Calu3 (cell line): ENCODE measurements at regions not wholly inside any gene's neighbourhood (a gene's known extent, or its start where the extent isn't known, plus 50 kb on each side); places are given as distances from the start of the nearest gene placed in this dataset.
"Not testable (repeated sequence)": the region's sequence is repeated elsewhere in the genome, so short reads cannot be mapped to it uniquely, and the experiment has no call there.

Experiments
- BruUV-seq: library from RNA; stranded (reverse); fragments of 400-500 nt; replicated peaks from 2 replicates; lab custom pipeline; 2021; lab: Mats Ljungman, UMichigan
- CTCF ChIA-PET: fragments of 300-600 bp; sonication (Branson Sonifier 250); formaldehyde crosslinking; loops from one replicate; lab custom pipeline; 2022; ENCODE audit warnings: antibody characterized with exemption; lab: Charles Lee
- DNase-seq: peaks from one replicate; pipeline ENCODE4 v3.0.0; 2022
- H3K27ac Mint-ChIP-seq: one replicate; pipeline ENCODE4 v1.8.0; 2022; ENCODE audit warnings: mixed read lengths; ENCODE audit not compliant: unreplicated experiment
- H3K27me3 Mint-ChIP-seq: one replicate; pipeline ENCODE4 v1.8.0; 2022; ENCODE audit warnings: mixed read lengths; ENCODE audit not compliant: unreplicated experiment
- H3K36me3 Mint-ChIP-seq: one replicate; pipeline ENCODE4 v1.8.0; 2022; ENCODE audit warnings: mild to moderate bottlenecking, moderate library complexity, mixed read lengths; ENCODE audit not compliant: insufficient read depth, unreplicated experiment
- H3K4me1 Mint-ChIP-seq: one replicate; pipeline ENCODE4 v1.8.0; 2022; ENCODE audit warnings: mild to moderate bottlenecking, low read depth, mixed read lengths; ENCODE audit not compliant: unreplicated experiment
- H3K4me3 Mint-ChIP-seq: one replicate; pipeline ENCODE4 v1.8.0; 2022; ENCODE audit warnings: mild to moderate bottlenecking, low read depth, moderate library complexity, mixed read lengths; ENCODE audit not compliant: unreplicated experiment
- H3K9me3 Mint-ChIP-seq: one replicate; pipeline ENCODE4 v1.8.0; 2022; ENCODE audit warnings: low read depth, mixed read lengths; ENCODE audit not compliant: unreplicated experiment
- intact Hi-C: fragments of 100-400 bp; cut with micrococcal nuclease; formaldehyde crosslinking; loops from one replicate; pipeline ENCODE4 v1.10.0; 2022; ENCODE audit not compliant: unreplicated experiment

DNA sequence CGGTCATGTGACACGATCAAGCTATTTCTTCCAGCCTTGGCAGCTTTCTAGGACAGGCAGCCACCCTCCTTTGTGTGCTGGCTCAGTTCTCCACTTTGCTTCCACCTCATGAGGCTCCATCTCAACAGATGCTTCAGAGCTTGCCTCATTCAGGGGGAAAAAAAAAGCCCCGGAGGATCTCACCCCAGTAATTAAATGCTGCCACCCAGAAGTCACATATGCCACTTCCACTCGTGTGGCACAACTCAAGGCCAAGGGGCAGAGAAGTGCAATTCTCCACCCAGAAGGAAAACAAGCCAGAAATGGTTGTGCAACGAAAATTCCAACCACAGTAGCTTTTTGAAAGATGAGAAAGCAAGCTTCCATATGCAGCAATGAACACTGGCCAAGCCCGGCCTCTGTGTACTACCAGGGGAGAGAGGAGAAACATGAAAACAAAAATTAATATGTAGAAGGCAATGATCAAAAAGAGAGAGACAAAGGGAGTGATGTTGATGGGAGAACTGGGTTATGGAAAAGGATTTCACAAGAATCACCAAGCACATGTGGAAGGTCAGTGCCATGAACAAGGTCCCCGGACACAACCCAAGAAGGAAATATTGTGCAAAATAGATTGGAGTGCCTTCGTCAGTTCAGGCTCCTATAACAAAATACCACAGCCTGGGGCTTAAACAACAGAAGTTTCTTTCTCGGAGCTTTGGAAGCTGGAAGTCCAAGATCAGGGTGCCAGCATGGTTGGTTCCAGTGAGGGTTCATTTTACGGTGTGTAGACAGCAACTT is 113.3 kb upstream of the RRN3 start:
- DNase-seq, H3K4me3 Mint-ChIP-seq, CTCF ChIA-PET, intact Hi-C loops, H3K4me1 Mint-ChIP-seq, BruUV-seq, H3K36me3 Mint-ChIP-seq, H3K9me3 Mint-ChIP-seq, H3K27ac Mint-ChIP-seq: not testable (repeated sequence)
- H3K27me3 Mint-ChIP-seq, result peaks cover 27% of the 10 kb centered on the region

DNA sequence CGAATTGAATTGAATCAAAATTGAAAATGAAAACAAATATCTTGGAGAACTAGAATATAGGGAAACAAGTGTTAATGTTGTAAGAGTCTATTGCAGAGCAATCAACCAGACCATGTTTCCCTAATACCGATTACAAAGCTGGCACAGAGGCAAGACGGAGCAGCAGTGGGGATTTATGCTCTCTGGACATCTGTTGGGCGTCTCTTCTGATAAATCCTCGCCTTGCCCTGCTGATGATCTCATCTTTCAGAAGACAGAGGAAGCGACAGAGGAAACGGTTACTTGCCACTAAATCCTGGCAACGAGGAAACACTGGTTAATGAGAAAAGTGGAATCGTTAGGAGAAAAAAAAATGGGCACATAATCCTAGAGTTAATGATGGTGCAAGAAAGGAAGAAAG is 112.4 kb upstream of the RRN3 start:
- H3K36me3 Mint-ChIP-seq, H3K4me3 Mint-ChIP-seq, intact Hi-C loops, CTCF ChIA-PET, H3K9me3 Mint-ChIP-seq, DNase-seq, H3K27ac Mint-ChIP-seq, H3K4me1 Mint-ChIP-seq, BruUV-seq: not testable (repeated sequence)
- H3K27me3 Mint-ChIP-seq, result peaks cover 27% of the 10 kb centered on the region

DNA sequence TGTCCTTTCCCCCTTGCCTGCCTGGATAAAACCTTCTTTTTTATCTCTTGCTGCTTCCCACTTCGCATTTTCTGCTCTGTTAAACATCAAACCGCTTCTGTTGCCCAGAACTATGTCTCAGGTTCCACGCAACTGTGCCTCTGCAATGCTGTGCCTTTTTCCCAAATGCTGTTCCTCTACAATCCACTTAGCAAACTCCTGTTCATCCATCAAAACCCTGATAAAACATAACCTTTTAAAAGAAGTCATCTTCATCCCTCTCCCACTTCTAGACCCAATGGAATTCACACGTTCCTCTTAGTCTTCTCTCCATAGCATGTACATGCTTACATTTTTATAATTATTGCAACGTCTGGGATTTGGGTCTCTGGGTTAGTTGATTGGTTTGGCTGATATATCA is 111.9 kb upstream of the RRN3 start:
- intact Hi-C loops, H3K4me1 Mint-ChIP-seq, CTCF ChIA-PET, BruUV-seq, H3K36me3 Mint-ChIP-seq, H3K27ac Mint-ChIP-seq, H3K9me3 Mint-ChIP-seq, DNase-seq, H3K4me3 Mint-ChIP-seq: not testable (repeated sequence)
- H3K27me3 Mint-ChIP-seq, result peaks cover 27% of the 10 kb centered on the region

DNA sequence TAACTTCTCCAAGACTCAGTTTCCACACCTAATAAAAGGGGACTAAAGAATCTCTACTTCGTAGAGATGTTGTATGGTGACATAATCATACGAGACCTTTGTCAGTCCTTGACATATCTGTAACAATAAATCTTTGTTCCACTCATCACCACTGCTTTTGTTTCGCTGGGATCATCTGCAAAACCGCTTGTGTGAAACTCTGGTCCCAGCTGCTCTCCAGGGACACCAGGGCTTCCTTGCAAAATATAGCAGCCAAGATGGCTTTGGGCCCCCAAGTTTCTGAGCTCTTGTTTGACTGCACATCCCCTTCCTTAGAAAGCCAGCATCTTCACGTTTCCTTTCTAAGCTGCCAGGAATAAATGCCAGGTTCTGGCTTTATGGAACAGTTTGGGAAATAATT is 110.5 kb upstream of the RRN3 start:
- intact Hi-C loops, H3K4me1 Mint-ChIP-seq, H3K36me3 Mint-ChIP-seq, H3K27ac Mint-ChIP-seq, H3K9me3 Mint-ChIP-seq, H3K4me3 Mint-ChIP-seq, CTCF ChIA-PET, BruUV-seq, DNase-seq: not testable (repeated sequence)
- H3K27me3 Mint-ChIP-seq, result peaks cover 22% of the 10 kb centered on the region

DNA sequence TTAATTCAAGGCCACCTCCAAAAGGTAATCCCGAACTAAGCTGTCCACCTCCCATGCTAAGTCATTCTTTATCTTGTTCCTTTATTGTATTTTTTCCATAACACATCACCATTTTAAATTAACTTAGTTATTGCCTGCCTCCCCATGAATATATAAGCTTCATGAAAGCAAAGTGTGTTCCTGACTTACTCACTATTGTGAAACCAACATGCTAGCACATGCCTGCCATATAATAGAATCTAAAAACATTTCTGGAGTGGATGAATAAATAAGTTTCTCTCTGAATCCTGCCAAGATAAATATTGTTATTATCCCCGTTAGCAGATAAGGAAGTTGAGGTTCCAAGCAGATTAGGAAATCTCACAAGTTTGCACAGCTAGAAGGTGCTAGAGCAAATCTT is 98.7 kb upstream of the RRN3 start:
- H3K27me3 Mint-ChIP-seq, result peaks cover 31% of the 10 kb centered on the region
- H3K36me3 Mint-ChIP-seq, intact Hi-C loops, DNase-seq, H3K9me3 Mint-ChIP-seq, BruUV-seq, H3K4me1 Mint-ChIP-seq, H3K4me3 Mint-ChIP-seq, H3K27ac Mint-ChIP-seq: not testable (repeated sequence)
- CTCF ChIA-PET, result interaction anchor here (0.6 kb wide), 1 partner anchor 565 kb away, joined by 8 read pairs; no protein-coding TSS in a partner anchor

DNA sequence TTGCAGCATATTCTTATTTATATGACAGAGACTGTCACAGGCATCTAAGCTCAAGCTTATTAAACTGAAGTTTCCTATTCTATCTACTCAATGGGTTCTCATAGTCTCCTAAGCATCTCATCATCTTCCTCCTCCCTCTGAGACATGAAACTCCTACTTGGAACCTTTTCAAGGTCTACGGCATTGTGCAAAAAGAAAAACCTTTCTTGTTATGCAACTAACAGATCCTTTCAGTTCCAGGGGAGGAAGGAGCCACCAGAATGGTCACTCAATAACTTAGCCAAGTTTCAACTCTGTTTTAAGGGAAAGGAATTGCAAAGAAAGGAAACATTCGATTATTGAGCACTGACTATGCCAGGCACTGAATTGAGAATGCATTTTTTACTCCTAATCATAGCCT is 98.1 kb upstream of the RRN3 start:
- H3K4me3 Mint-ChIP-seq, H3K4me1 Mint-ChIP-seq, DNase-seq, H3K9me3 Mint-ChIP-seq, BruUV-seq, H3K27ac Mint-ChIP-seq, intact Hi-C loops, H3K36me3 Mint-ChIP-seq: not testable (repeated sequence)
- peaks cover 31% of the 10 kb centered on the region for H3K27me3 Mint-ChIP-seq
- CTCF ChIA-PET, result interaction anchor here (0.6 kb wide), 1 partner anchor 565 kb away, joined by 8 read pairs; no protein-coding TSS in a partner anchor

DNA sequence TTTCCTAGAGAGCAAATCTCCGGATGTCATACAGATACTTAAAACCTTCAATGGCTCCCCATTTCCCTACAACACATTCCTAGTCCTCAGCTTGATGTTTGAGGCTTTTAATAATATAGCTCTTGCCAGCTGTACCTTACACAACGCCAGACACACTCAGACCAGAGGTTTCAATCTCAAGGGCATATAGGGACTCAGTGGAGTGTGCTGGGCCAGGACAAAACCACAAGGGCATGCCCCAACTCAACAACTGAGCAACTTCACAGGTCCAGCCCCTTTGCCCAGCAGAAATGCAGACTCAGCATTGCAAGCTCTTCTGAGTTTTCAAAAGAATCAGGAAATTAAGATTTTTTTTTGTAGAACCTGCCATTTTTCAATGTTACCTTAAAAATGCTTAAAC is 95.4 kb upstream of the RRN3 start:
- CTCF ChIA-PET, BruUV-seq, H3K4me3 Mint-ChIP-seq, DNase-seq, H3K4me1 Mint-ChIP-seq, H3K36me3 Mint-ChIP-seq, H3K9me3 Mint-ChIP-seq, intact Hi-C loops, H3K27ac Mint-ChIP-seq: not testable (repeated sequence)
- peaks cover 31% of the 10 kb centered on the region for H3K27me3 Mint-ChIP-seq
